ENCODE measurements at regions not wholly inside any gene's neighbourhood (a gene's known extent, or its start where the extent isn't known, plus 50 kb on each side); places are given as distances from the start of the nearest gene placed in this dataset.

- no peak overlapping the region for H3K14ac ChIP-seq (ENCODE audit: insufficient read depth, low read length)
- no peak overlapping the region for H4K91ac ChIP-seq (ENCODE audit: insufficient read length, low read depth, low read length)
- no peak overlapping the region for H3K56ac ChIP-seq (ENCODE audit: insufficient read length, low read depth, low read length)
- no peak overlapping the region for H2AFZ ChIP-seq (ENCODE audit: low read length)
- no peak overlapping the region for H2BK15ac ChIP-seq (ENCODE audit: low read depth, low read length)
- H3K9ac ChIP-seq (ENCODE audit: extremely low read depth, insufficient read length, low read length), result no peak overlapping the region
- Mint-ChIP-seq H3K36me3 (ENCODE audit: insufficient read depth in 1 of 3, low read depth in 3 of 3) (0 out of 7 replicates have a peak, but pooled peaks cover 0 to 4% (median 0%) of the 10 kb centered on the region in 3 experiments), H3K27me3 (ENCODE audit: low read depth) (no peaks in the 10 kb centered on the region), H3K4me3 (no peak overlapping the region), H3K9me3 (no peaks in the 10 kb centered on the region; a peak in 1 of 5 replicates), H3K27ac (no peak overlapping the region), H3K4me1 (peaks cover 6% of the 10 kb centered on the region in 2 experiments)
- no peaks in the 10 kb centered on the region for H3K79me1 ChIP-seq (ENCODE audit: insufficient read depth, low read depth, low read length, poor library complexity, severe bottlenecking)
- no peak overlapping the region for H4K5ac ChIP-seq (ENCODE audit: insufficient read length, low read depth, low read length)
- no peak for DNase-seq
- H3K4me2 ChIP-seq (ENCODE audit: insufficient read depth, insufficient read length, low read length), result no peak overlapping the region
- no peak overlapping the region for H2BK120ac ChIP-seq (ENCODE audit: low read depth, low read length, poor library complexity, severe bottlenecking)
- no peak overlapping the region for H2AK5ac ChIP-seq (ENCODE audit: insufficient read length, low read length)
- no peak overlapping the region for H4K8ac ChIP-seq (replicated peaks; ENCODE audit: insufficient read length, low read depth, low read length)
- no peak overlapping the region for H2BK5ac ChIP-seq (ENCODE audit: insufficient read length, low read length)
- H3K18ac ChIP-seq (ENCODE audit: insufficient read length, low read depth, low read length), result no peak overlapping the region
- H3K9me3 ChIP-seq (ENCODE audit: control insufficient read depth, low read depth, low read length), result no peaks in the 10 kb centered on the region
- no peak overlapping the region for H2BK12ac ChIP-seq (ENCODE audit: insufficient read length, low read depth, low read length)
- H3K27me3 ChIP-seq (ENCODE audit: insufficient read depth, low read length), result no peaks in the 10 kb centered on the region
- H2BK20ac ChIP-seq (ENCODE audit: low read depth, low read length, poor library complexity, severe bottlenecking), result no peak overlapping the region
- TF ChIP-seq CTCF (conservative IDR thresholded peaks at IDR 0.05), result peak; percentile 39
- H3K4me1 ChIP-seq (ENCODE audit: insufficient read depth, low read length), result peaks cover 4% of the 10 kb centered on the region; the same call in 1 of the 2 replicates
- no peak overlapping the region for H3K4ac ChIP-seq (ENCODE audit: low read depth, low read length)
- no peak overlapping the region for H3K27ac ChIP-seq (ENCODE audit: insufficient read length, low read depth, low read length)
- no CpG with 5 or more reads among the region's 1 CpG for WGBS (ENCODE audit: extremely low coverage, insufficient read length, low lambda C conversion rate)
- no peaks in the 10 kb centered on the region for H3K79me2 ChIP-seq (ENCODE audit: insufficient read depth, low read length)
- no peaks in the 10 kb centered on the region for H3K23me2 ChIP-seq (ENCODE audit: insufficient read length, low read depth, low read length, poor library complexity, severe bottlenecking)
- no peak overlapping the region for H3T11ph ChIP-seq (ENCODE audit: low read length)
- no peaks in the 10 kb centered on the region for H4K20me1 ChIP-seq (ENCODE audit: control insufficient read depth, insufficient read depth, insufficient read length)
- H3K23ac ChIP-seq (ENCODE audit: insufficient read length, low read depth, low read length), result no peak overlapping the region
Observed at GRCh38 chr6:120587381-120587780, 746.9 kb downstream of the TBC1D32 start.

Data from H9 (cell line).